IMR-90 (cell line): ENCODE measurements at regions not wholly inside any gene's neighbourhood (a gene's known extent, or its start where the extent isn't known, plus 50 kb on each side); places are given as distances from the start of the nearest gene placed in this dataset.

ENCODE experiments used
- ATAC-seq: fragments of 200-7000 bp; cut with Tn5 transposase; 2 replicates; pipeline ENCODE4 v1.9.1; 2020; ENCODE audit warnings: low read depth, mild to moderate bottlenecking, moderate library complexity
- BruUV-seq: library from RNA; stranded (reverse); fragments of 400-500 nt; replicated peaks from 2 replicates; lab custom pipeline; 2021; lab: Mats Ljungman, UMichigan
- CTCF ChIA-PET: fragments of 300-600 bp; formaldehyde crosslinking; extraction: SDS; loops from one replicate; lab custom pipeline; 2021; ENCODE audit warnings: antibody characterized with exemption; lab: Yijun Ruan, JAX
- POLR2A ChIA-PET: fragments of 300-600 bp; sonication (Branson Sonifier 250); formaldehyde crosslinking; loops from one replicate; lab custom pipeline; 2022; ENCODE audit warnings: antibody characterized with exemption; ENCODE audit not compliant: unreplicated experiment; lab: Charles Lee
- DNase-seq: peaks from one replicate; pipeline ENCODE4 v3.0.0; 2013
- H2AFZ ChIP-seq: replicated peaks from 2 replicates; pipeline ENCODE3; 2013; ENCODE audit warnings: low read length, mild to moderate bottlenecking; ENCODE audit not compliant: poor library complexity
- H2AK5ac ChIP-seq: 2 replicates; pipeline ENCODE4 v1.6.1; 2013; ENCODE audit warnings: low read depth, low read length, inconsistent platforms
- H2AK9ac ChIP-seq: replicated peaks from 2 replicates; pipeline ENCODE3; 2013; ENCODE audit warnings: mild to moderate bottlenecking, low read depth, low read length, moderate library complexity; ENCODE audit not compliant: poor library complexity
- H2BK120ac ChIP-seq: 2 replicates; pipeline ENCODE4 v1.6.1; 2013; ENCODE audit warnings: low read depth, low read length, inconsistent platforms
- H2BK15ac ChIP-seq: 3 replicates; pipeline ENCODE4 v1.6.1; 2013; ENCODE audit warnings: low read depth, low read length, inconsistent platforms
- H2BK20ac ChIP-seq: 2 replicates; pipeline ENCODE4 v1.6.1; 2013; ENCODE audit warnings: low read depth, mild to moderate bottlenecking, inconsistent platforms, low read length, moderate library complexity
- H2BK5ac ChIP-seq: 2 replicates; pipeline ENCODE4 v1.6.1; 2013; ENCODE audit warnings: mild to moderate bottlenecking, low read depth, low read length, inconsistent platforms; ENCODE audit not compliant: poor library complexity, severe bottlenecking
- H3K14ac ChIP-seq: replicated peaks from 2 replicates; pipeline ENCODE4 v1.6.1; 2013; ENCODE audit warnings: low read depth, low read length, inconsistent platforms
- H3K18ac ChIP-seq: 2 replicates; pipeline ENCODE4 v1.6.1; 2013; ENCODE audit warnings: low read depth, low read length, control low read depth
- H3K23ac ChIP-seq: 2 replicates; pipeline ENCODE4 v1.6.1; 2013; ENCODE audit warnings: low read depth, low read length, inconsistent platforms
- H3K27ac ChIP-seq: 2 replicates; pipeline ENCODE4 v1.5.1; 2013; ENCODE audit warnings: mild to moderate bottlenecking, control low read depth, low read length; ENCODE audit not compliant: insufficient read depth
- H3K27me3 ChIP-seq: 2 replicates; pipeline ENCODE4 v1.6.1; 2013; ENCODE audit warnings: low read length; ENCODE audit not compliant: control insufficient read depth, insufficient read depth
- H3K36me3 ChIP-seq: 2 replicates; pipeline ENCODE4 v1.6.1; 2013; ENCODE audit warnings: low read length, mixed read lengths; ENCODE audit not compliant: control insufficient read depth, insufficient read depth
- H3K4ac ChIP-seq: 2 replicates; pipeline ENCODE4 v1.6.1; 2013; ENCODE audit warnings: low read depth, low read length, inconsistent platforms
- H3K4me1 ChIP-seq: 2 replicates; pipeline ENCODE4 v1.6.1; 2013; ENCODE audit warnings: low read length, mixed read lengths; ENCODE audit not compliant: control insufficient read depth, insufficient read depth
- H3K4me2 ChIP-seq: 2 replicates; pipeline ENCODE4 v1.6.1; 2013; ENCODE audit warnings: low read depth, mild to moderate bottlenecking, control low read depth, low read length, moderate library complexity
- H3K4me3 ChIP-seq: 2 replicates; pipeline ENCODE4 v1.5.1; 2013; ENCODE audit warnings: low read depth, mild to moderate bottlenecking, control low read depth, low read length, moderate library complexity; ENCODE audit not compliant: insufficient read depth
- H3K56ac ChIP-seq: 2 replicates; pipeline ENCODE4 v1.6.1; 2013; ENCODE audit warnings: low read length, inconsistent platforms; ENCODE audit not compliant: insufficient read depth; ENCODE audit errors: extremely low read depth
- H3K79me1 ChIP-seq, 2 experiments: 2 replicates each; pipeline ENCODE4 v1.6.1; 2013; ENCODE audit warnings: low read length in 2 of 2, inconsistent platforms in 1 of 2, low read depth in 1 of 2
- H3K9ac ChIP-seq: 2 replicates; pipeline ENCODE4 v1.6.1; 2013; ENCODE audit warnings: low read depth, low read length, control low read depth
- H3K9me1 ChIP-seq: 2 replicates; pipeline ENCODE4 v1.6.1; 2013; ENCODE audit warnings: low read length, inconsistent platforms; ENCODE audit not compliant: insufficient read depth
- H3K9me3 ChIP-seq: 2 replicates; pipeline ENCODE4 v1.6.1; 2013; ENCODE audit warnings: low read length; ENCODE audit not compliant: control insufficient read depth, insufficient read depth
- H4K20me1 ChIP-seq: 2 replicates; pipeline ENCODE4 v1.6.1; 2013; ENCODE audit warnings: low read length, inconsistent platforms; ENCODE audit not compliant: insufficient read depth
- H4K5ac ChIP-seq: 2 replicates; pipeline ENCODE4 v1.6.1; 2013; ENCODE audit warnings: mild to moderate bottlenecking, low read depth, low read length, control low read depth
- H4K8ac ChIP-seq, 2 experiments: 2 replicates each; pipeline ENCODE4 v1.6.1; 2013; ENCODE audit warnings: low read depth in 2 of 2, low read length in 2 of 2, control low read depth in 1 of 2, inconsistent platforms in 1 of 2
- H4K91ac ChIP-seq: 2 replicates; pipeline ENCODE4 v1.6.1; 2013; ENCODE audit warnings: low read depth, low read length, inconsistent platforms; ENCODE audit not compliant: insufficient read depth
- BHLHE40 ChIP-seq: fragments of 150-350 bp; IDR thresholded peaks from 2 replicates; pipeline ENCODE4 v1.6.1; 2016; ENCODE audit warnings: mild to moderate bottlenecking, low read depth, low read length
- CEBPB ChIP-seq: IDR thresholded peaks from 2 replicates; pipeline ENCODE4 v1.6.1; 2012; ENCODE audit warnings: low read depth, low read length, improper control_type of control experiment
- CHD1 ChIP-seq: IDR thresholded peaks from 2 replicates; pipeline ENCODE4 v1.6.1; 2012; ENCODE audit warnings: low read depth, low read length, improper control_type of control experiment
- FOS ChIP-seq: fragments of 150-350 bp; IDR thresholded peaks from 2 replicates; pipeline ENCODE4 v1.6.1; 2016; ENCODE audit warnings: low read depth, low read length
- MAFK ChIP-seq: IDR thresholded peaks from 2 replicates; pipeline ENCODE4 v1.6.1; 2012; ENCODE audit warnings: low read depth, low read length, improper control_type of control experiment
- MAZ ChIP-seq: IDR thresholded peaks from 2 replicates; pipeline ENCODE4 v1.6.1; 2012; ENCODE audit warnings: low read depth, mild to moderate bottlenecking, low read length, improper control_type of control experiment, moderate library complexity, borderline replicate concordance
- MXI1 ChIP-seq: IDR thresholded peaks from 2 replicates; pipeline ENCODE4 v1.6.1; 2012; ENCODE audit warnings: low read depth, mild to moderate bottlenecking, low read length, moderate library complexity, borderline replicate concordance
- POLR2A ChIP-seq: IDR thresholded peaks from 2 replicates; pipeline ENCODE4 v1.6.1; 2012; ENCODE audit warnings: mild to moderate bottlenecking, low read depth, low read length
- RAD21 ChIP-seq: IDR thresholded peaks from 2 replicates; pipeline ENCODE4 v1.6.1; 2012; ENCODE audit warnings: low read length, improper control_type of control experiment
- RCOR1 ChIP-seq: IDR thresholded peaks from 2 replicates; pipeline ENCODE4 v1.6.1; 2012; ENCODE audit warnings: mild to moderate bottlenecking, low read length, improper control_type of control experiment; ENCODE audit not compliant: insufficient replicate concordance
- RFX5 ChIP-seq: IDR thresholded peaks from 2 replicates; pipeline ENCODE4 v1.8.0; 2012; ENCODE audit warnings: low read depth, mild to moderate bottlenecking, low read length, moderate library complexity
- SMC3 ChIP-seq: fragments of 150-350 bp; IDR thresholded peaks from 2 replicates; pipeline ENCODE4 v1.6.1; 2016; ENCODE audit warnings: low read depth, mild to moderate bottlenecking, antibody characterized with exemption, low read length, moderate library complexity
- WGBS, 2 experiments: methylation state at CpG; one replicate each; pipeline versions ENCODE4 v1.1.5 to v1.1.7; 2013; ENCODE audit warnings: missing lambda C conversion rate in 2 of 2; ENCODE audit not compliant: insufficient read length in 1 of 2; ENCODE audit errors: extremely low coverage in 2 of 2; 5-methylcytosine and 5-hydroxymethylcytosine counted together
- dilution Hi-C: fragments of 300-500 bp; cut with HindIII; formaldehyde crosslinking; loops from one replicate; pipeline ENCODE4 v1.14.3; 2018; ENCODE audit warnings: low sequenced_read_pairs; ENCODE audit not compliant: unreplicated experiment
- in situ Hi-C: fragments of 300-500 bp; cut with MboI; formaldehyde crosslinking; loops from 3 replicates; pipeline ENCODE4 v1.14.3; 2019; ENCODE audit warnings: low sequenced_read_pairs, inconsistent platforms, mixed read lengths
- intact Hi-C: fragments of 100-400 bp; cut with micrococcal nuclease; formaldehyde crosslinking; loops from 2 replicates; pipeline ENCODE4 v1.10.0; 2022
- TF ChIP-seq, protein P1 (sequence below): fragments of 150-350 bp; IDR thresholded peaks from 2 replicates; pipeline ENCODE4 v1.6.1; 2016; ENCODE audit warnings: low read depth, mild to moderate bottlenecking, low read length, moderate library complexity, borderline replicate concordance
- TF ChIP-seq, protein P2 (sequence below): fragments of 150-350 bp; IDR thresholded peaks from 2 replicates; pipeline ENCODE4 v1.6.1; 2017; ENCODE audit warnings: mild to moderate bottlenecking, antibody characterized with exemption, low read length, low read depth
- TF ChIP-seq, protein P3 (sequence below): conservative IDR thresholded peaks from 2 replicates; pipeline ENCODE4 v1.5.1; 2012; ENCODE audit warnings: mild to moderate bottlenecking, low read depth, low read length, improper control_type of control experiment

DNA sequence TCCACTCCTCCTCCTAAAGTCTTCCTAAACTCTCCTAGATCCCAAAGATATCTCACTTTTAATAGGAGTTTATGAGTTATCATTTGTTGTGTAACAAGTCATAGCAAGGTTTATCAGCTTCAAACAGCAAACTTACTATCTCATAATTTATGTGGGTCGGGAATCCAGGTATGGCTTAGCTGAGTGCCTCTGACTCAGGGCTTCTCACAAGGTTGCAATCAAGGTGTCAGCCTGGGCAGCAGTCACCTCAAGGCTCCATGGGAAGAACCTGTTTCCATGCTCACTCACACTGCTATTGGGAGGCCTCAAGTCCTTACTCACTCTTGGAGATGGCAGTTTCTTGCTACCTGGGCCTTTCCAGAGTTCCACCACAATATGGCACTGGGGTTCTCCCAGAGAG is 889.8 kb downstream of the MCTP2 start:
- Histone ChIP-seq H4K8ac (no peak overlapping the region), H3K79me1 (no peaks in the 10 kb centered on the region), H3K14ac (no peak overlapping the region), H3K27ac (no peak overlapping the region), H3K4me1 (no peaks in the 10 kb centered on the region), H3K18ac (no peak overlapping the region), H2BK120ac (no peak overlapping the region), H4K20me1 (no peaks in the 10 kb centered on the region), H3K4me2 (no peak overlapping the region), H3K9me1 (no peaks in the 10 kb centered on the region), H3K4me3 (no peak overlapping the region), H2BK15ac (no peak overlapping the region), H3K36me3 (no peaks in the 10 kb centered on the region), H3K9ac (no peak overlapping the region), H4K91ac (no peak overlapping the region), H4K5ac (no peak overlapping the region), H3K4ac (no peak overlapping the region), H3K9me3 (no peaks in the 10 kb centered on the region), H2BK20ac (no peak overlapping the region), H2BK5ac (no peak overlapping the region), H3K23ac (no peak overlapping the region), H2AK9ac (no peak overlapping the region), H3K27me3 (no peaks in the 10 kb centered on the region), H2AK5ac (no peak overlapping the region), H2AFZ (no peak overlapping the region), H3K56ac (no peak overlapping the region)
- dilution Hi-C loops (no loop called here), intact Hi-C loops (no loop called here), in situ Hi-C loops (no loop called here)
- no peak for ATAC-seq
- no peak for TF ChIP-seq POLR2A
- no peak for TF ChIP-seq RFX5
- TF ChIP-seq MAZ, result no peak
- TF ChIP-seq CHD1, result no peak
- TF ChIP-seq MXI1, result no peak
- no peak for TF ChIP-seq CEBPB
- no peak for TF ChIP-seq BHLHE40
- no peak for TF ChIP-seq SMC3
- no peak for TF ChIP-seq FOS
- TF ChIP-seq, protein P1, sequence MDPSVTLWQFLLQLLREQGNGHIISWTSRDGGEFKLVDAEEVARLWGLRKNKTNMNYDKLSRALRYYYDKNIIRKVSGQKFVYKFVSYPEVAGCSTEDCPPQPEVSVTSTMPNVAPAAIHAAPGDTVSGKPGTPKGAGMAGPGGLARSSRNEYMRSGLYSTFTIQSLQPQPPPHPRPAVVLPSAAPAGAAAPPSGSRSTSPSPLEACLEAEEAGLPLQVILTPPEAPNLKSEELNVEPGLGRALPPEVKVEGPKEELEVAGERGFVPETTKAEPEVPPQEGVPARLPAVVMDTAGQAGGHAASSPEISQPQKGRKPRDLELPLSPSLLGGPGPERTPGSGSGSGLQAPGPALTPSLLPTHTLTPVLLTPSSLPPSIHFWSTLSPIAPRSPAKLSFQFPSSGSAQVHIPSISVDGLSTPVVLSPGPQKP, result no peak
- no peak for TF ChIP-seq RCOR1
- TF ChIP-seq RAD21, result no peak
- no peak for TF ChIP-seq MAFK
- TF ChIP-seq, protein P2, sequence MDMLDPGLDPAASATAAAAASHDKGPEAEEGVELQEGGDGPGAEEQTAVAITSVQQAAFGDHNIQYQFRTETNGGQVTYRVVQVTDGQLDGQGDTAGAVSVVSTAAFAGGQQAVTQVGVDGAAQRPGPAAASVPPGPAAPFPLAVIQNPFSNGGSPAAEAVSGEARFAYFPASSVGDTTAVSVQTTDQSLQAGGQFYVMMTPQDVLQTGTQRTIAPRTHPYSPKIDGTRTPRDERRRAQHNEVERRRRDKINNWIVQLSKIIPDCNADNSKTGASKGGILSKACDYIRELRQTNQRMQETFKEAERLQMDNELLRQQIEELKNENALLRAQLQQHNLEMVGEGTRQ, result no peak
- TF ChIP-seq, protein P3, sequence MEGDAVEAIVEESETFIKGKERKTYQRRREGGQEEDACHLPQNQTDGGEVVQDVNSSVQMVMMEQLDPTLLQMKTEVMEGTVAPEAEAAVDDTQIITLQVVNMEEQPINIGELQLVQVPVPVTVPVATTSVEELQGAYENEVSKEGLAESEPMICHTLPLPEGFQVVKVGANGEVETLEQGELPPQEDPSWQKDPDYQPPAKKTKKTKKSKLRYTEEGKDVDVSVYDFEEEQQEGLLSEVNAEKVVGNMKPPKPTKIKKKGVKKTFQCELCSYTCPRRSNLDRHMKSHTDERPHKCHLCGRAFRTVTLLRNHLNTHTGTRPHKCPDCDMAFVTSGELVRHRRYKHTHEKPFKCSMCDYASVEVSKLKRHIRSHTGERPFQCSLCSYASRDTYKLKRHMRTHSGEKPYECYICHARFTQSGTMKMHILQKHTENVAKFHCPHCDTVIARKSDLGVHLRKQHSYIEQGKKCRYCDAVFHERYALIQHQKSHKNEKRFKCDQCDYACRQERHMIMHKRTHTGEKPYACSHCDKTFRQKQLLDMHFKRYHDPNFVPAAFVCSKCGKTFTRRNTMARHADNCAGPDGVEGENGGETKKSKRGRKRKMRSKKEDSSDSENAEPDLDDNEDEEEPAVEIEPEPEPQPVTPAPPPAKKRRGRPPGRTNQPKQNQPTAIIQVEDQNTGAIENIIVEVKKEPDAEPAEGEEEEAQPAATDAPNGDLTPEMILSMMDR, result no peak
- POLR2A ChIA-PET, result no interaction called here
- WGBS, 2 experiments, result 80% methylated on average over 1 of the region's 1 CpG; no CpG with 5 or more reads in 1 of the 2 experiments
- no peak for DNase-seq
- BruUV-seq, result no TSS peak
- CTCF ChIA-PET, result no interaction called here
